SU-DHL-6 (cell line): ENCODE measurements at regions not wholly inside any gene's neighbourhood (a gene's known extent, or its start where the extent isn't known, plus 50 kb on each side); places are given as distances from the start of the nearest gene placed in this dataset.
"Not testable (repeated sequence)": the region's sequence is repeated elsewhere in the genome, so short reads cannot be mapped to it uniquely, and the experiment has no call there.

Source experiments
- EZH2phosphoT487 ChIP-seq: fragments of 200-600 bp; sonication (generic), shearing (Covaris generic); conservative IDR thresholded peaks from 2 replicates; pipeline ENCODE4 v1.6.1; 2018; ENCODE audit warnings: mild to moderate bottlenecking, antibody characterized with exemption, low read length, moderate library complexity, mixed read lengths
- TF ChIP-seq, protein P1 (sequence below): fragments of 200-600 bp; sonication (generic); IDR thresholded peaks from one replicate; pipeline ENCODE4 v1.5.1; 2017; ENCODE audit warnings: antibody characterized with exemption, mild to moderate bottlenecking, low read length, moderate library complexity; ENCODE audit not compliant: insufficient read depth, poor library complexity, severe bottlenecking

GRCh38 chr11:71654423-71654822 lies 71.7 kb upstream of the KRTAP5-11 start:
- TF ChIP-seq, protein P1, sequence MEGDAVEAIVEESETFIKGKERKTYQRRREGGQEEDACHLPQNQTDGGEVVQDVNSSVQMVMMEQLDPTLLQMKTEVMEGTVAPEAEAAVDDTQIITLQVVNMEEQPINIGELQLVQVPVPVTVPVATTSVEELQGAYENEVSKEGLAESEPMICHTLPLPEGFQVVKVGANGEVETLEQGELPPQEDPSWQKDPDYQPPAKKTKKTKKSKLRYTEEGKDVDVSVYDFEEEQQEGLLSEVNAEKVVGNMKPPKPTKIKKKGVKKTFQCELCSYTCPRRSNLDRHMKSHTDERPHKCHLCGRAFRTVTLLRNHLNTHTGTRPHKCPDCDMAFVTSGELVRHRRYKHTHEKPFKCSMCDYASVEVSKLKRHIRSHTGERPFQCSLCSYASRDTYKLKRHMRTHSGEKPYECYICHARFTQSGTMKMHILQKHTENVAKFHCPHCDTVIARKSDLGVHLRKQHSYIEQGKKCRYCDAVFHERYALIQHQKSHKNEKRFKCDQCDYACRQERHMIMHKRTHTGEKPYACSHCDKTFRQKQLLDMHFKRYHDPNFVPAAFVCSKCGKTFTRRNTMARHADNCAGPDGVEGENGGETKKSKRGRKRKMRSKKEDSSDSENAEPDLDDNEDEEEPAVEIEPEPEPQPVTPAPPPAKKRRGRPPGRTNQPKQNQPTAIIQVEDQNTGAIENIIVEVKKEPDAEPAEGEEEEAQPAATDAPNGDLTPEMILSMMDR, result not testable (repeated sequence)
- TF ChIP-seq EZH2phosphoT487, result not testable (repeated sequence)
